NCI-H146 treated with DMSO at 0.1 percent for 48 hours (cell line): ENCODE measurements at regions not wholly inside any gene's neighbourhood (a gene's known extent, or its start where the extent isn't known, plus 50 kb on each side); places are given as distances from the start of the nearest gene placed in this dataset.

Experiments used
- DNase-seq: peaks from one replicate; lab custom pipeline; 2025; ENCODE audit not compliant: unreplicated experiment; lab: John Stamatoyannopoulos, UW

DNA sequence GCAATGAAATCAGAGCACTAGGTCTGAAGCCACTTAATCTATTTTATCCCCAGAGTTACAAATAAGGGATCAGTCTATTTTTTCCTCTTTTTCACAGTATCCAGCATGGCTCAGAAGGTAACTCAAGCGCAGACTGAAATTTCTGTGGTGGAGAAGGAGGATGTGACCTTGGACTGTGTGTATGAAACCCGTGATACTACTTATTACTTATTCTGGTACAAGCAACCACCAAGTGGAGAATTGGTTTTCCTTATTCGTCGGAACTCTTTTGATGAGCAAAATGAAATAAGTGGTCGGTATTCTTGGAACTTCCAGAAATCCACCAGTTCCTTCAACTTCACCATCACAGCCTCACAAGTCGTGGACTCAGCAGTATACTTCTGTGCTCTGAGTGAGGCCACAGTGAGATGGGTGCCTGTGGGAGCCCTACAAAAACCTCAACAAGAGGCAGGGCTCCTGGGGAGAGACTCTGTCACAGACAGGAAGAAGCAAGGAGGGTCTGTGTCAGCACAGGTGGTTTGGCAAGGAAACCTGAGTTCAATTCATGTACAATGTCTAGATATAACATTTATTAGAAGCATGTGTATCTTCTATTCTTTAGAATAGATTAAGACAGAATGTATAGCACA lies 334.3 kb upstream of the OR4E1 start:
- no peak for DNase-seq

DNA sequence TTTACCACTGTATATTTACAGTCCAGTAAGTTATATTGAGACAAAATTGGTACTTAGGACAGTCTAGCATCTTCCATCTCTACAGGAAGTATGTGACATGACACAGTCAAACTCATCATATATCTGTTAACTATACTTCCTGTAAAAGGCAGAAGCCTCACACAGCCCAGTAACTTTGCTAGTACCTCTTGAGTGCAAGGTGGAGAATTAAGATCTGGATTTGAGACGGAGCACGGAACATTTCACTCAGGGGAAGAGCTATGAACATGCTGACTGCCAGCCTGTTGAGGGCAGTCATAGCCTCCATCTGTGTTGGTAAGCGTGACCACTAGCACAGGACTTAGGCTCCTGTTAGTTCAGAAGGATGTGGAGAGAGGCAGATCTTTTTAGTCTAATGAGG lies 333.7 kb upstream of the OR4E1 start:
- DNase-seq: no peak

DNA sequence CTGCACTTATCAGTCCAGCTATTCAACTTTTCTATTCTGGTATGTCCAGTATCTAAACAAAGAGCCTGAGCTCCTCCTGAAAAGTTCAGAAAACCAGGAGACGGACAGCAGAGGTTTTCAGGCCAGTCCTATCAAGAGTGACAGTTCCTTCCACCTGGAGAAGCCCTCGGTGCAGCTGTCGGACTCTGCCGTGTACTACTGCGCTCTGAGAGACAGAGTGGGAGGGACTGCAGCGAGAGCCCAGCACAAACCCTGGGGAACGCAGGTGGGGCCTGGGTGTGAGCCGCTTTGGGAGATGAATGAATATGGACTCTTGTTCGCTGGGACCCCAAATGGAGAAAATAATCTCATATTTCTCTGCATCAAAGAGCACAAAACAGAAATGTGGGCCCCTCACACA lies 329.8 kb upstream of the OR4E1 start:
- no peak for DNase-seq

- DNase-seq: no peak
Observed at GRCh38 chr14:22002860-22003284, 329.3 kb upstream of the OR4E1 start.

DNA sequence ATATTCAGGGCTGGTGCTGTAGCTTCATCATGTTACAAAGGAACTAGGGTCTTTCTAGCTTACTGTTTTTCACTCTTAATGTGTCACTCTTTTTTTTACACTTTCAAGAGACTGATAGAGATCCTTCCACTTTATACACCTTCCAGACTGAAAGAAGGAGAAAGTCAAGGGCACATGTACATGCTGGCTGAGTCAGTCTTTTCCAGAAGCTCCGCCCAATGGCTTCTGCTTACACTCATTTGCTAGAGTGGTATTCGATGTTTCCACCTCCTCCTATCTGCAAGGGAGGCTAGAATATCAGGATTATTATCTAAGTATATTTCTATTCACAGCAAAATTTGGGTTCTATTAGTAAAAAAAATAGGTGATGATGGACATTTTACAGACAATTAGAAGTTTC lies 325.8 kb upstream of the OR4E1 start:
- no peak for DNase-seq

DNA sequence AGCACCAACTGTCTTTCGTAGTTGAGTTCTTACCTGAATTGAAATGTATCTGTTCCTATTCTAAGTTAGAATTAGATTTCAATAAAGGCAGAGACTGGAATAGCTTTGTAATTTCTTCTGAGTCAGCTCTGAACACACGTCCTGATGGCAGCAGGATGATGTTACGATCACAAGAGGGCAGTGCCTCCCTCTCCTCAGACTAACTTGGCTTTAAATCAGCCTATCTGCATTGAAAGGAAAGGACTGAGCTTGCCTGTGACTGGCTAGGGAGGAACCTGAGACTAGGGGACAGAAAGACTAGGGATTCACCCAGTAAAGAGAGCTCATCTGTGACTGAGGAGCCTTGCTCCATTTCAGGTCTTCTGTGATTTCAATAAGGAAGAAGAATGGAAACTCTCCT lies 323.7 kb upstream of the OR4E1 start:
- DNase-seq: no peak

DNA sequence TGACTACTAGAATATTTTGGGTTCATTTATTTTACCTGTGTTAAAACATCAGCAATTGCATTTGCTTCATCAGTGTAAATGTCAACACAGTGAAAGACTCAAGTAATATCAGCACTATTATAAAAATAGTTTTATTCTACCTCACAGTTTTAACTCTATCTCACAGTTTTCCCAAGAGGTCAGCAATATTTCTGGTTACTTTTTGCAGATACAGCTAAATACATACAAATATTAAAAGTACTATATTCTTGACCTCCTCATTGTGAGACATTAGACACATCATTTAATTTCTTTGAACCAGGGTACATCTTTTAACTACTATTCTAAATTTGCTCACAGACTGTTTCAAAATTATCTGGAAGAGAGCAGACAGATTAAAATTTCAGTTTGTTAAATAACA lies 321.7 kb upstream of the OR4E1 start:
- no peak for DNase-seq

- DNase-seq: no peak
Observed at GRCh38 chr14:21993837-21994236, 320.2 kb upstream of the OR4E1 start.

DNA sequence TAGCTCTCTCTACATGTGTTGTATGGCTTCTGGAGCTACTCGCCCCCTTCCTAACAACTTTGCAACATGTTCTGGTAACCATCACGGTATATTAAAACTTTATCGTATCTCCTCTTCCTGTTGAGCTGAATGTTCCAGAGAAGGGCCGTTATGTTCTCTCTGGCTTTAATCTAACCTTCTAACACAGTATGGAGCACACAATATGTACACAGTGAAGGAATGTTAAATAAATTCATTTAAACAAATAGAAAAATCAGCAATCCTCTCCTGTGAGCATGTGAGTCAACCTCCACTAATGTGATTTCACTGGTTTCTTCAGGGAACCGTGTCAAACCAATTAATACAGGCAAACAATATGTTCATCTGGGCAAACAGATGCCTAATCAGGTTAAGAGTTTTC lies 319.5 kb upstream of the OR4E1 start:
- no peak for DNase-seq

- no peak for DNase-seq
Observed at GRCh38 chr14:21991130-21991529, 317.5 kb upstream of the OR4E1 start.

GRCh38 chr14:21990116-21990515 lies 316.5 kb upstream of the OR4E1 start:
- no peak for DNase-seq

DNA sequence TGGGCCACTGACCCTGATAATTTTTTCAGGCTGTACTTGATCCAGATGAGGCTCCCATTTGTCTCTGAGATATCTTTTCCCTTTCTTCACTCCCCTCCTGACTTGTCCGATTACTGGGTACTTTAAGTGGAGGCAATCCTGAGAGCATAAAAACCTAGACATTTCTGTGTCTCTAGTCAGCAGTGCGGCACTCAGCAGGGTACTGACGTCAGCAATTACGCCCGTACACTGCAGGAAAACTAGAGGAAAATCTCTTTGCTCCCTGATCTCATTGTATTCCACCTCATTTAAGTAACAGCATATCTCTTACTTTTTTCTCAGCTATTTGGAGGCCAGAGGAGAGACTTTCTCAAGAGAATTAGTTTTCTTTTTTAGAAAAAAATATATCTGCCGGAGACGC lies 315.5 kb upstream of the OR4E1 start:
- DNase-seq: no peak

GRCh38 chr14:21988413-21988812 lies 314.8 kb upstream of the OR4E1 start:
- no peak for DNase-seq

- no peak for DNase-seq
Observed at GRCh38 chr14:21987937-21988336, 314.3 kb upstream of the OR4E1 start.

DNA sequence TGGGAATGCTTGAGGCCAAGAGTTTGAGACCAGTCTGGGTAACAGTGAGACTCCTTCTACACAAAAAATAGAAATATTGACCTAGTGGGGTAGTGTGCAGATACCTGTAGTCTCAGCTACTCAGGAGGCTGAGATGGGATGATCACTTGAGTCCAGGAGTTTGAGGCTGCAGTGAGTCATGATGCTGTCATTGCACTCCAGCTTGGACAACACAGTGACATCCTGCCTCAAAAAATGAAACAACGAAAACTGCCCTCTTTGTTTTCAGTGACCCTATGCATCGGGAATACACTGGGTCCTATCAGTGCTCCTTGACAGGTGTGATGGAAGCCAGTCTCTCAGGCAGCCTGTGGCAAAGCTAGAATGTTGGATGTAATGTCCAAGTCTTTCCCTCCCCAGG lies 311.5 kb upstream of the OR4E1 start:
- no peak for DNase-seq

DNA sequence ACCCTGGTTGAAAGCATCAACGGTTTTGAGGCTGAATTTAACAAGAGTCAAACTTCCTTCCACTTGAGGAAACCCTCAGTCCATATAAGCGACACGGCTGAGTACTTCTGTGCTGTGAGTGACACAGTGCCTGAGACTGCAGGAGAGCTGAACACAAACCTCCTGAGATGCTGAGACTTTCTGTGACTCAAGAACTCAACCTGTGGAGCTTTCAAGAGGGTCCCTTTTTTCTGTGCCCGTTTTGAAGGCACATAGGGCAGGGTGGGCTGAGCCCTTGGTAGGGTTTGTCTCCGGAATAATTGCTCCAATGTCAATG lies 305.3 kb upstream of the OR4E1 start:
- no peak for DNase-seq

DNA sequence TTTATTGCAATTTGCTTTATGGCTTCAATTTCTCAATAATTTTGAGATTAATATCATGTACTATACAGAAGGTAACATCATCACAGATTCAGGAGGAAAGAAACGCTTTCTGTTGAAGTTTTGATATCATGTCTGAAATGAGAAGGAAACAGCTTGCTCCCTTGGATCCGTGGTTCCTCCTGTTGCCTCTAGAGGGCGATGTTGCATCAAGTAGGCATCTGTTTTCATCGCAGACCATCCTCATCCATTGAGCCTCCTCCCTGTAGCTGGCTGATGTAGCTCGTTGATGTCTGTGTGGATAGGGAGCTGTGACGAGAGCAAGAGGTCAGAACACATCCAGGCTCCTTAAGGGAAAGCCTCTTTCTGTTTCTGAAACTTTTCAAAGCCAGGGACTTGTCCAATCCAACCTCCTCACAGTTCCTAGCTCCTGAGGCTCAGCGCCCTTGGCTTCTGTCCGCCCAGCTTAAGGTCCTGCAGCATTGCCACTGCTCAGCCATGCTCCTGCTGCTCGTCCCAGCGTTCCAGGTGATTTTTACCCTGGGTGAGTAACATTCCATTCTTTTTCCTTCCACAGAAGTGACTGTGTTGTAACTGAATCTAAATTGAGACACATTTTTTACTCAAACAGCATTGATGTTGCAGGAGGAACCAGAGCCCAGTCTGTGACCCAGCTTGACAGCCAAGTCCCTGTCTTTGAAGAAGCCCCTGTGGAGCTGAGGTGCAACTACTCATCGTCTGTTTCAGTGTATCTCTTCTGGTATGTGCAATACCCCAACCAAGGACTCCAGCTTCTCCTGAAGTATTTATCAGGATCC lies 304.8 kb upstream of the OR4E1 start:
- DNase-seq: no peak

DNA sequence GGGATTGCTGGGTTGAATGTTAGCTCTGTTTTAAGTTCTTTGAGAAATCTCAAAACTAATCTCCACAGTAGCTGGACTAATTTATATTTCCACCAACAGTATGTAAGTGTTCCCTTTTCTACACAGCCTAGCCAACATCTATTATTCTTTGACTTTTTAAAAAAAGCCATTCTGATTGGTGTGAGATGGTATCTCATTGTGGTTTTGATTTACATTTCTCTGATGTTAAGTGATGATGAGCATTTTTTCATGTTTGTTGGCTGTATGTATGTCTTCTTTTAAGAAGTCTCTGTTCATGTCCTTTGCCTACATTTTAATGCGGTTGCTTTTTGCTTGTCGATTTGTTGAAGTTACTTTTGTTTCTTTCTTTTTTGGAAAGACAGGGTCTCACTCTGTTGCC lies 301.1 kb upstream of the OR4E1 start:
- no peak for DNase-seq

DNA sequence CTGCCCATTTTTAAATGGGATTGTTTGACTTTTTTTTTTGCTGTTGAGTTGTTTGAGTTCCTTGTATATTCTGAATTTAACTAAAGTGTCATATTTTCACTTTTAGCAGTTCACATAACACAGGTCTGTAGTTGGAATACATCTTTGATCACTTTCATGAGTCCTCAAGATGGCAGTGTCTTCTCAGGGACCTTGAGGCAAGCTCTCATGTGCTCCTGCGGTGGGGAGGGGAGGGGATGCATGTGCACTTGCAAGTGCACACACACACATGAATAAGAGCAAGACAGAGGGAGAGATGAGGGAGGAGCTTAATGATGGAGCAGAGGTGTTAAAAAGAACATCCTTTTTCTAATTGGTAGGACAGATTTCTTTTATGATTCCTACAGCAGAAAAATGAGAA lies 291.4 kb upstream of the OR4E1 start:
- no peak for DNase-seq

- DNase-seq: no peak
Observed at GRCh38 chr14:21964180-21964579, 290.6 kb upstream of the OR4E1 start.

- DNase-seq: no peak
Observed at GRCh38 chr14:21960636-21961035, 287.0 kb upstream of the OR4E1 start.

DNA sequence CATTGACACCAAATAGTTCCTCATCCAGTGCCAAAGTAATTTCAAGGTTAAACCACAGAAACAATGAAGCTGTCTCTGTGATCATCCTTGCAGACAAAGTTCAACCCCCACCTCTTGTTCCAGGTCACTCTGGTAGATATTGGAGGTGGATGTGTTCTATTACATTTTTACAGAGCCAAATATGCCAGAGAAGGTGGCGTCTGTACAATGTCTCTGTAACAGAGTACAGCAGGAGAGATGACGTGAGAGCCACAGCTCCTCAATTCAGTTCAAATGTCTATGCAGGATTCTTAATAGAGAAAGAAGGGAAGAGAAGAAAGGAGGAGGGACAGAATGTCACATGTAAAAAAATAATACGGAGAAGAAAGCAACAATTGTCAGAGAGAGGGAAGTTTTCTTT lies 268.3 kb upstream of the OR4E1 start:
- no peak for DNase-seq
